Activated CD4-positive, alpha-beta T cell treated with anti-CD3 and anti-CD28 coated beads, Interleukin-2, Interleukin-6, amounts not matched to agents 100 ng/mL and 50 ng/mL, durations not matched to agents 16 hours and 8 hours (primary cell): ENCODE measurements at regions not wholly inside any gene's neighbourhood (a gene's known extent, or its start where the extent isn't known, plus 50 kb on each side); places are given as distances from the start of the nearest gene placed in this dataset.

ENCODE experiments used
- DNase-seq: peaks from one replicate; pipeline ENCODE4 v3.0.0-alpha.2; 2020

DNA sequence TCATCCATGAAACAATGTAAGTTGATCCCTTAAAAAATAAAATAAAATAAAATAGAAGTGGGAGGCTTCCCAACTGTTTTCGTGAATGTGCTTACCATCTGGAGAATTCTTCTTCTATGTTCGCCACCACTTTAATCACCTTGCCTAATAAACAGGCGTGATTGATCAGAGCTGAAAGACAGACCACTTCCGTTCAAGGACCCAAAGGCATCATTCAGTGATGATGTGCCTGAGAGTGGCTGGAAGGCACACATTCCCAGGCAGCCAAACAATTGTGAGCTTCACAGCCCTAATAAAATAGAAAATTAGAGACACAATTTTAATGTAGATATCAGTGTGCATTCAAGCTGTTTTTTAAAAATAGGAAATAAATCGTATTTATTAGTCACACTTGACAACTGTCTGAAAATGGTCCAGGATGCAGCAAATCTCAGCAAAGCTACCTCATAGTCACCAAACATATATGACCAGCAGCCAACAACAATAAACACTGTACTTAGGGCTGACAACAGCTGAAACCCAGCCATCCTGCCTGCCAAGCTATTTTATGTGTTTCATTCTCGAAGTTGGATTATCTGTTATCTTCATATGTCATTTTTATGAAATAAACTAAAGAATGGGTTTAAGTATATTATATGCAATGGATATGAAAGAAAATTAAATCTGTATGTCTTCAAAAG lies 163.2 kb upstream of the FAM9B start:
- DNase-seq: no peak

DNA sequence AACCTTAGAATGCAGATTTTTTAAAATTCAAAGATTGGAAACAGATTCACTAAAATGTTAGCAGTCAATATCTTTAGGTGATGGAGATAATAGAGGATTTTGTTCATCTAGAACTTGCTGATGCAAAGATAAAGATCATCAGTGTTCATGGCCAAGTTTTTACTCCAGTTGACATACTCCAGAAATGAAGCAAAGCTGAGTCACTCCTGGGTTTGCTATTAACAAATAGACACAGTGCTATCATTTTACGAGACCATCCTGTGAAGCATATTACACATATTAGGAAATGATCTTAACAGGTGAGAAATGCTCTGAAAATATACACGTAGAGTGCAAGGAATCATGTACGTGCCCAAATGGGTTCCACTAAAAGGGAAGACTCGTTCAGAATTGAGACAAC lies 170.6 kb upstream of the FAM9B start:
- DNase-seq: no peak

DNA sequence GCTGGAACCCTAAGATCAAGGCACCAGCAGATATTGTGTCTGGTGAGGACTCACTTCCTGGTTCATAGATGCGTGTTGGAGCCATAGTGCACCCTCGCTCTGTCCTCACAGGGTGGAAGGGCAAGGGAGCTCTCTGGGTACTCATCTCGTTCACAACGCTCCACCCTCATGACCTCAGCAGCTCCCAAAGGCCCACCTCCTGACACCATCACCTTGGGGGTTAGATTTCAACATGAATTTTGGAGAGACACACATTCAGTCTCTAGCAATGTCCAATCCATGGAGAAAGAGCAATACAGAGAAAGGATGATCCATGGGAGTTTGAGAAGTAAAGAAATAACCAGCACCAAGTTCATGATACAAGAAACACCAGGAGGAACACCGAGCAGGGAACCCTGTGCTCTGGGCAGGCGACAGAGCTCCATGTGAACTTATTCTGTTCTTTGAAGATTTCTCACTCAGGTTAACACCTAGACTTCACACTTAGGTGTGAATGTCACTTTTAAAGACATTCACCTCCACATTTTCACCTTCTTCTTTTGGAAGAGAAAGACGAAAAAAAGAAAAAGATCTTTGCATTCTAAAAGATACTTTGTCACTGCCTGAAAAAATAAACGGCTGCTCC lies 171.8 kb upstream of the FAM9B start:
- DNase-seq: no peak

DNA sequence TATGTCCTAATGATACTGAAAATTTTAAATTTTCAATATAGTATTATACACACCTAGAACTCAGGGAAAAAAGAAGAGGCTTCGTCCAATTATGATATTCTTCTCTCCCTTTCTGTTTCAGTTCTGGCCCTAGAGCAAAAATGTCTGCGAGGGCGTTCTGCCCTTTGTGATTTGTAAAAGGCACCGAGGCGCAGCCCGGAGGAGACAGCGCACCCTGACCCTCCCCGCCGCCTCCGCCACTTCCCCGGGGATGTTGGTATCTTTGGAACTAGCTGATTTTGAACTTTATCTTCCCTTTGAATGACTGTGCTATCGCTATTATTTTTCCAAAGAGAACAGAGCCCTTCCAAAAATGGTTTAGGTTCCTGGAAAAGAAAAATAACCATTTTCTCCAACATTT lies 173.2 kb upstream of the FAM9B start:
- no peak for DNase-seq

DNA sequence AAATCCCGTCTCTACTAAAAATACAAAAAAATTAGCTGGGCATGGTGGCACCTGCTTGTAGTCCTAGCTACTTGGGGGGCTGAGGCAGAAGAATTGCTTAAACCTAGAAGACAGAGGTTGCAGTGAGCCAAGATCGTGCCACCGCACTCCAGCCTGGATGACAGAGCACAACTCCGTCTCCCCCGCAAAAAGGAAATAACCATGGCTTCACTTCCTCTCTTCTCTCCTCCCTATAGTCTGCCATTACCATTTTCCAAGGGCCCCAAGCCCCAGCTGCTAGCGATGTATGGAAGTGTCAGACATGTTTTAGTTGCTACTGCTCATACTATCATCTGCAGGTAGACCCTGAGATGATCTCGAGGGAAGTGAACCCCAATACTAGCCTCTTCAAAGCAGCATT lies 177.3 kb upstream of the FAM9B start:
- no peak for DNase-seq

DNA sequence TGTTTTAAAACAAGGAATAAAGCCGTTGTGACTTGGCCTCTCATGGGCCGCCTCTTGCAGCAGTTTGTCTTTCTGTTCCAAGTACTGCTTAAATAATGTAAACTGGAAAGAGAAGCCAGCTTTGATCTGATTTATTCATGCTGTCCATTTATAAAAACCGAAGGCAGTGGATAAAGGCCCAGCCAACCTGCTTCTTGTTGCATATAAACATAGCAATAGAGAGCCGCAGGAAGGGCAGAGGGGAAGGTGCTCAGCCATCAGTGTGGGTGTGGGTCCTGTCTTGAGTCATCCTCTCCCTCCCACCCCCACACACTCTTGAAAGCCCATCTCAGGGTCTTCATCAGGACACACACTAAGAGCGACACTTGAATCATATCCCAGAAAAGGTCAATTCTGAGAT lies 187.9 kb upstream of the FAM9B start:
- DNase-seq: no peak

DNA sequence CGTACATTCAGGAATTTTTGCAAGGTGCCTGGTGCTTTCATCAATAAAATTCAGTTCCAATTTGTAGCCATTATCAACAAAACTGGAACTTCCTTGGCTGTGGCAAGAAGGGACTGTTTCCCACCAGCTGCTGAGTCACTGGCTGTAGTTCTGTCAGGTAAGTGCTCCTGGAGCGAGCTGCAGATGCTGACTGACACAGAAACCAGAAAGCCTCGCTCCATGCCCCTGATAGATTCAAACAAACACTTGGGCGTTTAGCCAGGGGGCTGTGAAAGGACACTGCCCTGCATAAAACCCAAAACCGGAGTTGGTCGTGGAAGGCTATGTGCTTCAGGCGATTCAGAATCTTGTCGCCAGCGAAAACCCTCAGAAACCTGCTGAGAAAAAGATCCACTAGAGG lies 188.4 kb upstream of the FAM9B start:
- DNase-seq: no peak

DNA sequence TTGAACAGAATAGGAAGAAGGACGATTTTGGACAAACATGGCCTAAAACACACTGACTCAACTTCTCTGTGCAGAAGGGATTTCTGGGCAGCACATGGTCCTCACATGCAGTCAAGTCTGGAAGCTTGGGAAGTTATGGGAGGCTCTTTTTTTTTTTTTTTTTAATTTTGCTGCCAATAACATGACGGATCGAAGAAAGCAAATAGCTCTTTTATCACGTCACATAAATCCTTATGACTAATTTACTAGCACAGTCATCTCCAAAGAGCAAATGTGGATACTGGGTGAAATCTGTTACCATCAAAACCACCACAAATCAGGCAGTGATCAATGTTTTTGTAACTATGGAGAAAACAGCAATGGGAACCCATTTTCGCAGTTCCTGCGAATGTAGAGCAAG lies 193.3 kb upstream of the FAM9B start:
- peak; percentile 5 for DNase-seq

DNA sequence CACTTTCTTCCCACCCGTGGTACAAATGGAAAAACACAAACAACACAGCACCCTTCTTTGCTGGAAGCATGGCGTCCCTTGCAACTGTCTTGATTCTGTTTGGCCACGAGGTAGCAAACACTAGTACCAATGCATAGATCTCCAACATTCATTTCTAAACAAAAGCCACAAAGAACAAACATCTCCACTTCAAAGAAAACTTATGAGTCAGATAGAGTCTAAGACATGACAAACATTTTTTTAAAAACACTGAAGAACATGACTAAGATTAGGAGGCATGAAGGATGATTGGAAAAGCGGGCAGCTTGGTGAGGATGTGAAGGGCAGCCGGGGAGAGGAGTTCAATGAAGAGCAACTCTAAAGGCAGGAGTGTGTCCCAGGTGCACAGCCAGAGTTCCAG lies 197.6 kb upstream of the FAM9B start:
- peak; percentile 54 for DNase-seq

DNA sequence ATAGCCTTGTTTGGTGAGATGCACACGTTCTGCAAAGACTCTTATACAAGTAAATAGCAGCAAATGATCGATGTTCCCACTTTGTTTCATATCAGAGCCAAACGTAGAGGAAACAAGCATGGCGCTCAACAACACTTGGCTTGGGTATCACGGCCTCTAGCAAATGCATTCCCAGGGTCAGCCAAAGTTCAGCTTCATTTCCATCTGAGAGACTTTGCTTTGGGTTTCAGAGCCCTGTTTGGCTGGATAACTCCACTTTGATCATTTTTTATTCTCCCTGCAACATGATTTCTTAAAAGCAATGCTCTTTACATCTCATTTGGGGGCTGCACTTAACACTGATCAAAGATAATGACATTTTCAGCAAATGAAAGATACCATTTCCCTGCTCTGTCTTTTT lies 199.2 kb upstream of the FAM9B start:
- no peak for DNase-seq

DNA sequence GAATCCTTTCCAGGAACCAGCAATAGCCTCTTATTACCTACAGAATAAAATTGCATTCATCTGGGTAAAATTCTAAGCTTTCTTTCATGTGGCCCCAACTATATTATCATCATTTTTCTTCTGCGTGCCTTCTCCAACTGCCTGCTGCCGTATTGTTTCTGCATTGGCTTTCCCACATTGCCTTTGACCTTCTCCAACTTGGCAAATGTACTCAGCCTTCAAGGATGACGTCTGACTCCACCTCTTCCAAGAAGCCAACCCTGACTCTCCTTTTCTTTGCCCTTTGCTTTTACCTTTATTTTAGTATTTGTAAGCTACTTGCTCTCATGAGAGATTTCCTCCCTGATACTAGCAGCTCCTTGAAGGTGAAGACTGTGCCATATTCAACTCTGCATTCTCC lies 200.4 kb upstream of the FAM9B start:
- no peak for DNase-seq

DNA sequence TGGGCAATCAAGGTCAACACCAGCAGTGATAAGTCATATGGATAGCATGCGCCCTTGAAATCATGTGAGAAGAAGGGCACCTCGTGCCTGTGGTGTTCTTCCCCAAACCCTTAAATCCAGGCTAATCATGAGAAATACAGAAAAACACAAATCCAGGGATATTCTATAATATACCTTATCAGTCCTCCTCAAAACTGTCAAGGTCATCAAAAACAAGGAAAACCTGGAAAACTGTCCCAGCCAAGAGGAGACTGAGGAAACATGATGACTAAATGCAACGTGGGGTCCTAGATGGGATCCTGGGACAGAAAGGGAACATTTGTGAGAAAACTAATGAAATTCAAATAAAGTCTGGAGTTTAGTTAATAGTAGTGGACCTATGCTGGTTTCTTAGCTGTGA lies 201.8 kb upstream of the FAM9B start:
- DNase-seq: no peak

DNA sequence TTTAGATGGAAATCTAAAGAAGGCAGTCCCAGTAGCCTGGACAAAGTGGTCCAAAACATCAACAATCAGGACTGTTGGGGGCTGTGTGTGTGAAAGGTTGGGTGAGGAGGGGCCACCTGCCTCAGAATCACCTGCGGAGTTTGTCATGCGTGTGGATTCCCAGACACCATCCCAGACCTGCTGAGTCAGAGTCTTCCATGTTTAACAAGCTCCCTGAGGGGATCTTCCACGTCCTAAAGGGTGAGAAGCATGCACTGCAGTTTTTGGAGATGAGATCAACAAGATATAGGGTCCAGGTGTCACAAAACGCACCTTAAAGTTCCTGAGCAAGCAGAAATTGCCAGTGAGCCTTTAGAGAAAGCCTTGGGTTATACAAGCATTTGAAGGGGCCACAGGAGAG lies 207.0 kb upstream of the FAM9B start:
- DNase-seq: no peak

DNA sequence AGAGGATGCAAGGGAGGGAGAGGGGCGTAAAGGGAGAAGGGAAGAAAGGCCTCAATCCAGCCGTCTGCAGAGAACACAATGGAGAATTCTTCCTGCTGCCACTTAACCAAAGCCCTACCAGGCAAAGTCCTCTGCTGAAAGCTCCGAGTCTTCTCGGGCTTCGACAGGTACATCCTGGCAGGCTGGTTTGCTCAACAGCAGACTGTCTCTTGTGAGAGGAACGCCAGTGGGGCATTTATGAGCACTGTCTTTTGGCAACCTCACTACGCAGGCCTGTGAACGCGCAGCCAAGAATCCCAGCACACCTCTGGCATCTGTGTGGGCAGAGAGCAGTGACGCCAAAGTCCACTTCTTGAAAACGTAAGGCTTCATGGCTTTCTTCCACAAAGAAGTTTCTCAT lies 207.5 kb upstream of the FAM9B start:
- no peak for DNase-seq

DNA sequence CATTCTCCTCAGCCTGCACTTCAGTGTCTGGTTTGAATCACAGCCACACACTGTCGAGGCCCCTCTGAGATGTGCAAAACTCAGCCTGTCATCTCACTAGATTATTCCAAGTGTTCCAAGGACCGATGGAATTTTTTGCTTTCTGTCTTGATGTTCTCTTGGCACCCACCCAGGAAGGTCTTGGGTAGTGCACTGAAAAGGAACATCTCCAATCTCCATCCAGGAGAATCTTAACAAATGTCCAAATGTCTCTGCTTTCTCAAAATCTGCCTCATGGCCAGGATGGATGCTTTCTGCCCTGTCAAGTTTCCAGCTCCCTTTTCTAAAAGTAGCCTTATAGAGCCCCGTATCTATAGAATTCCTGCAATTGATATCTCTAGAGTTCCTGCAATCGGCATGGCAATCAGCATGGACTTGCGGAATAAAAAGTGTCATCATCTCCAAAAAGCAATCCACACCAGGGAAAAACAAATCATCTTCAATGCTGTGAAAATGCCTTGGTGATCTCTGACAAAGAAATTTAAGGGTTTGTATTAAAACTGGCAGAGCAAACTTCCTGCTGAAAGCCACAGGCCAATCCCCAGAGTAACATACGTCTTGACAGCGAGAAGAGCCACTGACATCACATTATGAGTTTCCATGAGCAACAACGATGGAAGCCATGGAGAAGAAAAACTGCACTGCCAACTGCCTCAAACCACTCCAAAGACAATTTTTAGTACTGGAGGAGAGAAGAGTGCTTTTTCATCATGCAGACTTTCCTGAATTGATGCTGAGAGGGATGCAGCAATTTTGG lies 215.3 kb upstream of the FAM9B start:
- no peak for DNase-seq

DNA sequence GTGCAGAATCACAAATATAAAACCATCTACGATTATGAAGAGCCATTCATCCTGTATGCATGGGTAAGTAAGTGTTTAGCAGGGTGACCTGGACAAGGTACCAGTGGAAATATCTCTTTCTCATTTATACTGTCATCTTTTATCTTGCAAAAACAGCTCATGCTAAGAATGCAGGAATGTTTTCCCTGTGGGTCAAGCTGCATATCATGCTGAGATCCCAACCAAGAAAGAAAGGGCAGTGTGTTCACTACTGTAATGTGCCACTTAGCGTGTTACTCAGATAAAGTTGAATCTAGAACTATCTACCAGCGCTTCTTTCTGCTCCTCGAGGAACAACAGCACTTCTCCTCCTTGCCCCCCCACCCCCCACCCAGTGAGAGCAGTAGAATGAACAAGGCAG lies 212.7 kb upstream of the TBL1X start:
- DNase-seq: no peak

DNA sequence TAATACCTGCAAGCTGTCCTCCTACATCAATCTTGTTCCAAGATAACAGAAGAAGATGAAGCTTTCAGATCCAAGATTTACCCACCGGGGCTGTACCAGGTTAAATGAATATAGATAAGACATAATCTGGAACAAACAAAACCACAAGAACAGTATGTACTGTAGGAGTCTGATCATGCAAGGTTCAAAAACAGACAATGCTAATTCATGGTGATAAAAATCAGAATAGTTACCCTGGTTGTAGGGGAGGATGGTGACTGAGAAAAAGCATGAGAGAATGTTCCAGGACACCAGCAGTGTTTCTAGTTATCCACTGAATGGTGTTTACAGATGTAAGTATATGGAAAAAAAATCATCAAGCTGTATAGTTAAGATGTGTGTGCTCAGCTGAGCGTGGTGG lies 211.6 kb upstream of the TBL1X start:
- DNase-seq: no peak

DNA sequence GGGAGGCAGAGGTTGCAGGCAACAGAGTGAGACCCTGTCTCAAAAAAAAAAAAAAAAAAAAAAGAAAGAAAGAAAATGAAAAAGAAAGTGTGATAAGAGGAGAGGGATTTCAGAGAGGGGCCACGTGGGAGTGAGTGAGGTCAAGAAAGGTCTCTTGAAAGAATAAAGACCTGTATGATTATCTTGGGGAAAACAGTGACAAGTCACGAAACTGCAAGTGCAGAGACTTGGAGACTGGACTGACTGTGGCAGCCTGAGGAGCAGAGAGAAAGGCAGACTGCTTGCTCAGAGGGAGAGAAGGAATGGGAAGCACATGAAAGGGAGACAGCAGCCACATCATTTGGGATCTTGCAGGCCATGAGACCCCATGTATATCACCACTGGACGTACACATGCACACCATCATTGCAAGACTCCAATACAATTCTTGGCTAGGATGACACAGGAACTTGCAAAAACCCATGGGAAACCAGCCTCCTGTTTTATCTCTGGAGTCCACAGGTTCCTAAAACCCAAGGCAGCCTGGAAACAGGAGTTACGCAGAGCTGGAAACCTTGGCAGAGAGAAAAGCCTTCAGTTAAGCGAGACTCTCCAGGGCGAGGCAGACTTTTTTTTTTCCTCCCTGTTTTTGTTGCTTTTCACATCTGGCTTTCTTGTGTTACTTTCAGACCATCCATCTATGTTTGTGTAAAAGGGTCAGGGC lies 207.0 kb upstream of the TBL1X start:
- DNase-seq: no peak

DNA sequence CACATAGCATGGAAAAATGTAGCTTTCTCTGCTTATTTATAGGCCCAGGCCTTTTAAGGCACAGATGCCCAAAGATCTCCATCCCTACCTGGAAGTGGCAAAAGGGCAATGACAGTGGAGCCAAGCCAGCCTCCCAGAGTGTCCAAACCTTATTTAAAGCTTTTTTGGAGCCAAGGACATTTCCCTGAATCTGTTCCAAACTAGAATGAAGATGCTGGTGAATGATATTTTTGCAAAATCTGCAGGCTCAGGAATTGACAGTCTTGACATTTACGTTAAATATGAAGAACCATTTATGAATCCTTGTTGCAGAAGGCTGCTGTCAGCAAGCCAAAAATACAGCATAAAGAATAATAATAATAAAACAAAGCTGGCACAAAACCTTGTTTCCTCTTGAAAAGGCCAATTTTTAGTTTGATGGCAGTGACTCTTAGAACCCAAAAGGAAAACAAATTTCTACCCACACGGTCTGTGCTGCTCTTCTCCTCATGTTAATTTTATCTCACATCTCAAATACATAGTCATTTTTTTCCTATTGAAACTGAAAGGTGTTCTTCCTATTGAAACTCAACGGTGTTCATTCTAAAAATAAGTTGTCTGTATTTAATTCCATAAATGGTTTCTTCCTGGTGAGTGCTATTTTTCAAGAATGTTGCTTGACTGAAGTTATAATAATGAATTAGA lies 206.3 kb upstream of the TBL1X start:
- no peak for DNase-seq

DNA sequence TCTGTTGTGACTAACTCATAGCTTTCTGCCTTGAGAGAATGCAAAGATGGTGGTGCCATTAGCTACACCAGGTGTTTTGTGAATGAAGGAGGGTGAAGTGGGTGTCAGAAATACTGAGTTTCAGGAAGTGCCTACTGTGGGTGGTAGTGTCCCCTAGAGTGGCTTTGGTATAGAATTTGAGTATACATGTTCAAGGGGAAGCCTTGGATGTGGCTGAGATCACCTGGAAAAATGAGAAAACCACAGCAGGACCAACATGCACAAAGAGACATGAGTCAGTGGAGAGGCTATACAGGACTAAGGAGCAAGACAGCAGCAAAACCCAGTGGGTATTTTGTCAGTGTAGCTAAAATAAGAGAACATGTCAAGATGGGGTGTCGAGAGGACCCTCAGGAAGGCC lies 204.3 kb upstream of the TBL1X start:
- DNase-seq: no peak

DNA sequence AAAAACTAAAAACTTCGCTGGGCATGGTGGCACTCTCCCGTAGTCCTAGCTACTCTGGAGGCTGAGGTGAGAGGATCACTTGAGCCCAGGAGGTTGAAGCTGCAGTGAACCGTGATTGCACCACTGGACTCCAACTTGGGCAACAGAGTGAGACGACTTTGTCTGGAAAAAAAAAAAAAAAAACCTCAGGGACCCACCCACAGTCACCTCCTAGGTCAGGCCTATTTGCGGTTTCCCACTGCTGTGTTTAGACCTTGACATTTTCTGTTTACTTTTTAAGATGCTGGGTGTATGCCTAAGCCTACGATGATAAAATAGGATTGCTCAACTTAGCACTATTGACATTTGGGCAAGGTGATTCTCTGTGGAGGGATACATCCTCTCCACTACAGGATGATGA lies 197.4 kb upstream of the TBL1X start:
- DNase-seq: no peak

DNA sequence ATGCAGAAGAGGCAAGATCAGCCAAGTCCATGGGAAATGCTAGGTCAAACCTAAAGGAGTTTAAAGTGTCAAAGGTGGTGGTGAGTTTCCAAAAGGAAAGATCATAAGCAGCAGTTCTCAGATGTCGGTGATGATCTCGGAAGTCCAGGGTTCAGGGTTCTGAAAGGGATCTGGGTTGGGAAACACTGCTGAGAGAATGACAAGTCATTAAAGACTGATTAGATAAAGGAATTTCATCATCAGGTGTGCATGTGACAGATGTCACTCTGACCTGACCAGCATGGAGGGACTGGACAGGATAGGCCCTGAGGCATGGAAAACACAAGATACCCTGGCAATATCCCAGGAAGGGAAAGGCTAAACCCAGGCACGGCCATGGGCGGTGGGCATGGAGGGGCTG lies 195.7 kb upstream of the TBL1X start:
- no peak for DNase-seq
